ENCODE measurements at regions not wholly inside any gene's neighbourhood (a gene's known extent, or its start where the extent isn't known, plus 50 kb on each side); places are given as distances from the start of the nearest gene placed in this dataset.

DNA sequence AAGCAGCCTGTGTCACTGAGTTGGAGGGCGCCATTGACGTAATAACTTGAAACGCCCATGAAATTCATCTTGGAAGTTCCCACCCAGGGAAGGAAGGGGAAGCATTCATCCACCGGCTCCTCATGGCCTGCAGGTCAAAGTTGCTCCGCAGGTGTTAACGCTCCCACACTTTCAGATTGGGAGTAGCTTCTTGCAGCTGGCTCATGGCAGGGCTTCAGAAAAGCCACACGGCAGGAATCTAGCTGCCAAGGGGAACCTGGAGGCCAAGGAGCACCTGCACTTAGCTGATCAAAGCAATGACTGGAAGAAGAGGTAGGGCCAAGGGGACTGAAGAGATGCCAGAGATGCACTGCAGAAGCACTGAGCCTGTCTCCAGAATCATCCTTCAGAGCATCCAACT lies 203.2 kb downstream of the ARHGAP12 start:
- Histone ChIP-seq H3K27me3 (ENCODE audit: control insufficient read depth, insufficient read depth, low read length) (no peaks in the 10 kb centered on the region), H3K27ac (ENCODE audit: low read length) (no peak overlapping the region), H3K4me3 (ENCODE audit: low read depth in 2 of 2, low read length in 2 of 2) (no peak overlapping the region), H3K4me1 (ENCODE audit: control insufficient read depth, insufficient read depth, low read length) (no peaks in the 10 kb centered on the region), H3K36me3 (ENCODE audit: control insufficient read depth, insufficient read depth, low read length) (no peaks in the 10 kb centered on the region), H3K9me3 (ENCODE audit: control insufficient read depth, insufficient read depth, low read depth, low read length) (no peaks in the 10 kb centered on the region)
- no peak for DNase-seq (ENCODE audit: low read depth, low spot score)
- no peak for ATAC-seq
- CTCF ChIA-PET, result no interaction called here
- no TSS peak for BruUV-seq (replicated peaks)
- TF ChIP-seq CTCF (IDR thresholded peaks at IDR 0.05), result no peak
- no peak for TF ChIP-seq POLR2AphosphoS5 (IDR thresholded peaks at IDR 0.05; ENCODE audit: low read depth, low read length)
- in situ Hi-C loops (cut with HindIII; ENCODE audit: low pct_unique_long_range_greater_than_20kb, low sequenced_read_pairs) (no loop called here), intact Hi-C loops (cut with micrococcal nuclease; ENCODE audit: unreplicated experiment) (no loop called here)
- POLR2A ChIA-PET, result interaction anchor here (0.7 kb wide), 2 partner anchors 294 to 405 kb away, joined by 10 to 15 read pairs; no protein-coding TSS in a partner anchor

DNA sequence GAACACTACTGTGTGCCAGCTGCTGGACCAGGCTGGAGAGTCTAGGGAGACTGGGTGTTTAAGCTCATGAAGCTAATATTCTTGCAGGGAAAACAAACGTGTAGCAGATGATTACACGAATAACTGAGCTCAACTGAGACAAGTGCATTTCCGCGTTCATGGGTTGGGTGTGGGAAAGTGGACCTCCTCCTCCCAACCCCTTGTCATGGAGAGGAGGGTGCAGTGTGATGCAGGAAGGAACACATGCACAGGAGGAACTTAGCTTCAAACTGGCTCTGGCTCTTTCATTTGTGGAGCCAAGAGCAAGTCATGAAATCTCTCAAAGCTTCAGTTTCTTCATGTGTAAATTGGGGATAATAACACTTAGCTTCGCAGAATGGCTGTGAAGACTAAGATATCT lies 204.3 kb downstream of the ARHGAP12 start:
- H3K9me3 ChIP-seq (ENCODE audit: control insufficient read depth, insufficient read depth, low read depth, low read length), result no peaks in the 10 kb centered on the region
- H3K4me3 ChIP-seq (ENCODE audit: low read depth in 2 of 2, low read length in 2 of 2), result no peak overlapping the region
- DNase-seq (ENCODE audit: low read depth, low spot score), result no peak
- no peak overlapping the region for H3K27ac ChIP-seq (ENCODE audit: low read length)
- H3K27me3 ChIP-seq (ENCODE audit: control insufficient read depth, insufficient read depth, low read length), result no peaks in the 10 kb centered on the region
- BruUV-seq (replicated peaks), result no TSS peak
- ATAC-seq, result no peak
- intact Hi-C loops (cut with micrococcal nuclease; ENCODE audit: unreplicated experiment), result no loop called here
- POLR2A ChIA-PET, result no interaction called here
- H3K36me3 ChIP-seq (ENCODE audit: control insufficient read depth, insufficient read depth, low read length), result no peaks in the 10 kb centered on the region
- in situ Hi-C loops (cut with HindIII; ENCODE audit: low pct_unique_long_range_greater_than_20kb, low sequenced_read_pairs), result no loop called here
- no peak for TF ChIP-seq SIN3A (IDR thresholded peaks at IDR 0.05; ENCODE audit: borderline replicate concordance, insufficient read depth, low read depth, low read length)
- TF ChIP-seq, protein P1, sequence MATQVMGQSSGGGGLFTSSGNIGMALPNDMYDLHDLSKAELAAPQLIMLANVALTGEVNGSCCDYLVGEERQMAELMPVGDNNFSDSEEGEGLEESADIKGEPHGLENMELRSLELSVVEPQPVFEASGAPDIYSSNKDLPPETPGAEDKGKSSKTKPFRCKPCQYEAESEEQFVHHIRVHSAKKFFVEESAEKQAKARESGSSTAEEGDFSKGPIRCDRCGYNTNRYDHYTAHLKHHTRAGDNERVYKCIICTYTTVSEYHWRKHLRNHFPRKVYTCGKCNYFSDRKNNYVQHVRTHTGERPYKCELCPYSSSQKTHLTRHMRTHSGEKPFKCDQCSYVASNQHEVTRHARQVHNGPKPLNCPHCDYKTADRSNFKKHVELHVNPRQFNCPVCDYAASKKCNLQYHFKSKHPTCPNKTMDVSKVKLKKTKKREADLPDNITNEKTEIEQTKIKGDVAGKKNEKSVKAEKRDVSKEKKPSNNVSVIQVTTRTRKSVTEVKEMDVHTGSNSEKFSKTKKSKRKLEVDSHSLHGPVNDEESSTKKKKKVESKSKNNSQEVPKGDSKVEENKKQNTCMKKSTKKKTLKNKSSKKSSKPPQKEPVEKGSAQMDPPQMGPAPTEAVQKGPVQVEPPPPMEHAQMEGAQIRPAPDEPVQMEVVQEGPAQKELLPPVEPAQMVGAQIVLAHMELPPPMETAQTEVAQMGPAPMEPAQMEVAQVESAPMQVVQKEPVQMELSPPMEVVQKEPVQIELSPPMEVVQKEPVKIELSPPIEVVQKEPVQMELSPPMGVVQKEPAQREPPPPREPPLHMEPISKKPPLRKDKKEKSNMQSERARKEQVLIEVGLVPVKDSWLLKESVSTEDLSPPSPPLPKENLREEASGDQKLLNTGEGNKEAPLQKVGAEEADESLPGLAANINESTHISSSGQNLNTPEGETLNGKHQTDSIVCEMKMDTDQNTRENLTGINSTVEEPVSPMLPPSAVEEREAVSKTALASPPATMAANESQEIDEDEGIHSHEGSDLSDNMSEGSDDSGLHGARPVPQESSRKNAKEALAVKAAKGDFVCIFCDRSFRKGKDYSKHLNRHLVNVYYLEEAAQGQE (IDR thresholded peaks at IDR 0.05; ENCODE audit: insufficient read depth in 1 of 2, low read depth in 2 of 2, low read length in 1 of 2), result no peak
- no peak for TF ChIP-seq TCF7L2 (IDR thresholded peaks at IDR 0.05; ENCODE audit: low read depth, low read length)
- TF ChIP-seq CTCF (IDR thresholded peaks at IDR 0.05), result no peak
- no peak for TF ChIP-seq POLR2AphosphoS5 (IDR thresholded peaks at IDR 0.05; ENCODE audit: low read depth, low read length)
- CTCF ChIA-PET, result no interaction called here
- no peaks in the 10 kb centered on the region for H3K4me1 ChIP-seq (ENCODE audit: control insufficient read depth, insufficient read depth, low read length)
